CD4-positive, alpha-beta T cell treated with Interleukin-6 at 100 ng/mL for 8 hours (primary cell): ENCODE measurements at regions not wholly inside any gene's neighbourhood (a gene's known extent, or its start where the extent isn't known, plus 50 kb on each side); places are given as distances from the start of the nearest gene placed in this dataset.
"Not testable (repeated sequence)": the region's sequence is repeated elsewhere in the genome, so short reads cannot be mapped to it uniquely, and the experiment has no call there.

Source experiments
- DNase-seq: peaks from one replicate; pipeline ENCODE4 v3.0.0-alpha.2; 2020; ENCODE audit warnings: mixed read lengths, low spot score

DNA sequence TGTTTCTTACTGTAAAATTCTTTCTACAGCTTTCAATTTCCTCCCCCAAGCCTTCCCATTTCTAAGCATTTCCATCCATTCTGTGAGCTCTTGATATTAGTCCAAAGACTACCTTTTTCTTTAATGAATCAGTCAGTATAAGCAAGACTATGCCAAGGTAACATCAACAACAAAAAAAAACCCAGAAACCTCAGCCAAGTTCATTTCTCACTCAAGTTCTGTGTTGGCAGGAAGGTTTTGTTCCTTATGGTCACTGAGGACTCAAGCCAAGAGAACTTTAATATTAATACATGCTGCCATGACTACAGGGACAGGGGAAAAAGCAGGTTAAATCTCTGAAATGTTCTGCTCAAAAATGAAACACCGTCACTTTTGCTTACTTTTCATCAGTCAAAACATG, 621.2 kb upstream of the NRP1 start:
- DNase-seq, result no peak

DNA sequence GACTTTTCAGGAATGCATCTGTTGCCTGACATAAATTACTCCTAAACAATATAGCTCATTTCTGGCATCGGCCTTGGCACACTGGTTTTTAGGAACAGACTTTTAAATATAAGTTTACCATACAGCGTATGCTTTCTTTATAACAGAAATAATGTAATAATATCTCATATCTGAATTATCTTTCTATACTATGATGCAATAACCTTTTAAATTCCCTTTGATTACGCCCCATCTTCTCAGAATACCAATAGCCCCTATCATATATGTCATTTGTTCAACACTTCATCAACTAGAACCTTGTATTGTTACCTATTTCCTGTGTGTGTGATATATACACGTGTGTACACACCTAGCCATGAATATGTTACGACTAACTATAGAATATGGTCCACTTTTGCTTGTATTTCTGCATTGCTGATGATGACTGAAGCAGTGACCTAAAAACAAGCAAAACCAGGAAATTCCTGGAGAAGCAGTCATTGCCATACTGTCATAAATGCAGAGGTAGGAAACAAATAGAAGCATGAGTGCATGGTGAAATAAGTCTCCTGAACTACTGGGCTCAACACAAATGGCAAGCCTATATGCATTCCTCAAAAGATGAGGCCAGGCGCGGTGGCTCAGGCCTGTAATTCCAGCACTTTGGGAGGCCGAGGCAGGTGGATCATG, 618.4 kb upstream of the NRP1 start:
- no peak for DNase-seq

DNA sequence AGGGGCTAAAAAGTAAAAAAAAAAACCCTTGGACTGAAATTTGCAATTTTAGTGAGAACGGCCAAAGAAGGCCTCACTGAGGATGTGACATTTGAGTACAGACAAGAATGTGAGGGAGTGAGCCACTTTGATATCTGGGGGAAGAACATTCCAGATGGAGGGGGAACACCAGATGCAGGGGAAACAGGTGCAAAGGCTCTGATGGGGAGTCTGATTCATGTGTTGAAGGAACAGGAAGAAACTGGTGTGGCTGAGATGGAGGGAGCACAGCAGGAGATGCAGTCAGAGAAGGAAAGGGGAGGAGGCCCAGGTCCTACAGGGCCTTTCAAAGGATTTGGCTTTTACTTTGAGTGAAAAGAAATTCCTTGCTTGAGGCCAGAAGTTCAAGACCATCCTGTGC, 615.7 kb upstream of the NRP1 start:
- no peak for DNase-seq

GRCh38 chr10:33947544-33947943, 613.1 kb upstream of the NRP1 start:
- DNase-seq, result no peak

- no peak for DNase-seq
These were observed 610.6 kb upstream of the NRP1 start for GRCh38 chr10:33945051-33945450.

DNA sequence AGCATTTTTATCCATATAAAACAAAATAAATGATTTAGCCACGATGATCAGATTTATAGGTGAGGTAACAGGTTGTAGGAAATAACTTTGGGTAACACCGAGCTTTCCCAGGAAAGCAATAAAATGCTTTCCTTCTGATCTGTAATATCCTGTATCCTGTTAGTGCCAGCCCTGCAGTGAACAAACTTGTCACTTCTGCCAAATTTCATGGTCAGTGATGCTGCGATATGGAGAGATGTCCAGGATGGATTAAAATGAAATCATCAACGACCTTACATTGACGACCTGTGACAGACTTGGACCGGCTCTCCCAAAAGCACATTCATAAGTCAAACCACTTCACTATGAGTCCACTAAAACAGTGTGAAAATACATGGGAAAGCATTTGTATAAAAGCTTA, 608.0 kb upstream of the NRP1 start:
- DNase-seq, result no peak

- DNase-seq, result no peak
These were observed 605.4 kb upstream of the NRP1 start for GRCh38 chr10:33939892-33940291.

- no peak for DNase-seq
These were observed 604.9 kb upstream of the NRP1 start for GRCh38 chr10:33939410-33939809.

GRCh38 chr10:33938001-33938400, 603.5 kb upstream of the NRP1 start:
- no peak for DNase-seq

DNA sequence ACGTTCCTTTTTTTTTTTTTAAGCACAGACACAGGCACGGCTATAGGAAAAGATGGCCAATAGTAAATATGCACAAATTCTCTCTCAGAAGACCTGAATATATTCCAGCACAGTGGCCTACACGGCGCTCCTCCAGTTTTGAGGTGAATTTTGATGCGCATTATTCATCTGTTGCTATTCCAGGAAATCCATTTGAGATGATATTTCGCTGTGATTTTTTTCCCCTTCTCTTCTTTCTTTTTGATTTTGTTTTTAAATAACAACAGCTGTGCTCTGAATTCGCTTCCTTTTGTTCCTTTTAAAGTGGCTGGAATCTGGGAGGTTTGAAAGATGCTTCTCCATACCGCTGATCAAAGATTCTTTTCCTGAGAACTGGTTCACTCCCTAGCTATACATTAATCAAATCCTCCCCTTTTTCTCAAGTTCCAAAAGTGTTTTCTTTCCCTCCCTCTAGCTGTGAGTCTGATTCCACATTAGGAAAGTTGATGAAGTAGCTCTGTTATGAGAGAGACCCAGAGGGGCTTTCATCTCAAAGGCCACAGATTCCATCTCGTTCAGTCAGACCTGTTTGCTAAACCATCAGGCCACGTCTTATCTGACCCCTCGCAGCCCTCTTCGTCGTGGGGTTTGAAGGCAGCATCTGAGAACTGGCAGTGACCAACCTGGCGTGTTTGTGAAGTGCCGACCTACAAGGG, 602.7 kb upstream of the NRP1 start:
- DNase-seq, result no peak

GRCh38 chr10:33935350-33935749, 600.9 kb upstream of the NRP1 start:
- DNase-seq, result no peak

GRCh38 chr10:33930079-33930478, 595.6 kb upstream of the NRP1 start:
- DNase-seq, result no peak

- DNase-seq, result no peak
These were observed 592.9 kb upstream of the NRP1 start for GRCh38 chr10:33927347-33927746.

DNA sequence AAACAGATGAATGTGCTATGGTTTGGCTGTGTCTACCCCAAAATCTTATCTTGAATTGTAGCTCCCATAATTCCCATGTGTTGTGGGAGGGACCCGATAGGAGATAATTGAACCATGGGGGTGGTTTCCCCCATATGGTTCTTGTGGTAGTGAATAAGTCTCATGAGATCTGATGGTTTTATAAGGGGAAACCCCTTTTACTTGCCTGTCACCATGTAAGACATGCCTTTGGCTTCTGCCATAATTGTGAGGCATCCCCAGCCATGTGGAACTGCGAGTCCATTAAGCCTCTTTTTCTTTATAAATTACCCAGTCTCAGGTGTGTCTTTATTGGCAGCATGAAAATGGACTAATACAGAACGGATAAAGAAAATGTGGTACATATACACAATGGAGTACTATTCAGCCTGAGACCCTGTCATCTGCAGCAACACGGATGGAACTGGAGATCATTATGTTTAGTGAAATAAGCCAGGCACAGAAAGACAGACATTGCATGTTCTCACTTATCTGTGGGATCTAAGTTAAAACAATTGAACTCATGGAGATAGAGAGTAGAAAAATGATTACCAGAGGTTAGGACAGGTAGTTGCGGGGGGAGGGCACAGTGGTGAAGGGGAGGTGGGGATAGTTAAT, 587.6 kb upstream of the NRP1 start:
- no peak for DNase-seq

- no peak for DNase-seq
These were observed 585.9 kb upstream of the NRP1 start for GRCh38 chr10:33920351-33920750.

DNA sequence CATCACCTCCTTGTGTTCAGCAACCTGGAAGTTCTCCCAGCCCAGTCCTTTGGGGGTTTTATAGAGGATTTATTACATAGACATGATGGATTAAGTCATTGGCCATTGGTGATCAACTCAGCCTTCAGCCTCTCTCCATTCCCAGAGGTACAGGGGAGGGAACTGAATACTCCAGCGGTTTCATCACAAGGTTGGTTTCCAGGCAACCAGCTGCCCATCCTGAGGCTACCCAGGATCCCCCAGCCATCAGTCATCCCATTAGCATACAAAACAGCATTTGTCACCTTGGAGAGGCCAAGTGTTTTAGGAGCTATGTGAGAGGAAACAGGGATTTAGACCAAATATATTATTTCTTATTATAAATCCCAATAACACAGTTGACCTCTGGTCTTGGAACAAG, 584.8 kb upstream of the NRP1 start:
- no peak for DNase-seq

DNA sequence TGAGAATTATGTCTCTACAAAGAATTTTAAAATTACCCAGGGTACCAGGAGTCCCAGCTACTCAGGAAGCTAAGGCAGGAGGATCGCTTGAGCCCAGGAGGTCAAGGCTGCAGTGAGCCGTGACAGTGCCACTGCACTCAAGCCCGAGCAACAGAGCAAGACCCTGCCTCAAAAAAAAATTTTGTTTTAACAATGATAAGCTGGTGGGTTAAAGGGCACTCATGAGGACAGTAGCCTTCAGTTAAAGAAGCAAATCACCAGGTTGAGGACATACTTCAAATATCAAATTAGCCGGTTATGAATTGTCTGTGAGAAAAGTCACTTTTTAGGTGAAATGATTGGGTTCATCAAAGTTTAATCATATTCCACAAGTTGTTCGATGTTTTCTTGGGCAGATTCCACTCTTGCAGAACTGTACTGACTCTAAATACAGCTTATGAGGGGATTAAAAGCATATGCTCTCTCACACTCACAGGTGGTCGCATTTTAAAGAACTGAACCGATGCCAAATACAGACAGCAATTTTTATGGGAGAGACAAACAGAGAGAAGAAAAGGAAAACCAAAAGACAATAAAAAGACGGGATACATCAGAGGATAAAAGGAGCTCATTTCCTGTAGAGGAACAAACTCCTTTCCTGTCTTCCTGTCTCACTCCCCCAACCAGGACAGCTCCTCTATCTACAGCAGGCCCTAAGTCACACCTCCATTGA, 582.8 kb upstream of the NRP1 start:
- no peak for DNase-seq

- no peak for DNase-seq
These were observed 580.3 kb upstream of the NRP1 start for GRCh38 chr10:33914746-33915145.

GRCh38 chr10:33913194-33913593, 578.7 kb upstream of the NRP1 start:
- DNase-seq, result no peak

- DNase-seq, result not testable (repeated sequence)
These were observed 575.0 kb upstream of the NRP1 start for GRCh38 chr10:33909476-33909875.

DNA sequence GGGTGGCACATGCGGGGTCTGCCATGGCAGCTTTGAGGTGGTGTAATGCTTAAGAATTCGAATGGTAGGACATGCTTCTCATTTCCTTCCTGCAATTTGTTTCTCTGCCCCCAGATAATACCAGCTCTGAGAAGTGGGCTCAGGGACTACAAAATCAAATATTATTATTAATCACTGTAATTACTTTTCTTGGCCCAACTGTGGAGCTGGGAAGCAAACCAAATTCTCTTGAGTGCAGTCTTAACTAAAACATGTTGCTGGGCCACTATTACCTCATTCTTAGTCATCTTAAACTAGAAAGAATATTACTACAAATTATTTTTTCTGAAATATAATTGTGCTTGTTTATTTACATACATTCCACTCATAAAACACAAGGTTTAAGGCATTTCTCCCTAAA, 566.7 kb upstream of the NRP1 start:
- no peak for DNase-seq

DNA sequence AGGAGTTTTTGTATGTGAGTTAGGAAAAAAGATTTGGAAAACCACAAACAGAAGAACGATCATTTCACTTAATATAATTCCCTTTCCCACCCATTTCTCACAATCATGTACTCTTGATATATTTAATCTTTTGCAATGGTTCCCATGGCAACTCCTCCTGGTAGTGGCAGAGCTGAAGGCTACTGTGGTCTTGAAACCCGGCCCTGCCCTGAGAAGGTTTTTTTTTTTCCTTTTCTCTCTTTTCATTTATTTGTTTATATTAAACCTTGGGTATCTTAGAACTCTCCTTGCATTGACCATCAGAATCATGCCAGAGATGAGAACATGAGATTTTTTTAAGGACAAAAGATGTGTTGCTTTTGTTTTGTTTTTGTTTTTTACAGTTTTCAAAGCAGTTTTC, 566.1 kb upstream of the NRP1 start:
- DNase-seq, result no peak
